Lower leg skin (tissue), 4 donors: ENCODE measurements at regions not wholly inside any gene's neighbourhood (a gene's known extent, or its start where the extent isn't known, plus 50 kb on each side); places are given as distances from the start of the nearest gene placed in this dataset.

ENCODE experiments used
- DNase-seq, 2 donors: peaks; one replicate each; pipeline ENCODE4 v3.0.0-alpha.2; 2019; ENCODE audit warnings: low spot score in 2 of 2
- H3K4me3 ChIP-seq: fragments of 200-600 bp; sonication (generic); 2 replicates; pipeline ENCODE4 v1.5.1; 2017; ENCODE audit warnings: mild to moderate bottlenecking, low read depth; ENCODE audit not compliant: poor library complexity, severe bottlenecking
- POLR2A ChIP-seq, 2 donors: fragments of 450-650 bp; IDR thresholded peaks; one replicate each; pipeline ENCODE4 v1.6.1; 2016 to 2017; ENCODE audit warnings: antibody characterized with exemption in 2 of 2, mild to moderate bottlenecking in 1 of 2, moderate library complexity in 1 of 2
- WGBS, 2 donors: methylation state at CpG; one replicate each; pipeline ENCODE4 v1.1.5; 2018; 5-methylcytosine and 5-hydroxymethylcytosine counted together
- intact Hi-C: fragments of 100-400 bp; cut with DNase I; formaldehyde crosslinking; loops from one replicate; pipeline ENCODE4 v1.15.0; 2023; ENCODE audit warnings: low total_unique reads
- TF ChIP-seq, protein P1 (sequence below), 3 donors: fragments of 450-650 bp; IDR thresholded peaks; one replicate each; pipeline ENCODE4 v1.5.1; 2016; ENCODE audit warnings: antibody characterized with exemption in 3 of 3, mild to moderate bottlenecking in 3 of 3, moderate library complexity in 2 of 3

DNA sequence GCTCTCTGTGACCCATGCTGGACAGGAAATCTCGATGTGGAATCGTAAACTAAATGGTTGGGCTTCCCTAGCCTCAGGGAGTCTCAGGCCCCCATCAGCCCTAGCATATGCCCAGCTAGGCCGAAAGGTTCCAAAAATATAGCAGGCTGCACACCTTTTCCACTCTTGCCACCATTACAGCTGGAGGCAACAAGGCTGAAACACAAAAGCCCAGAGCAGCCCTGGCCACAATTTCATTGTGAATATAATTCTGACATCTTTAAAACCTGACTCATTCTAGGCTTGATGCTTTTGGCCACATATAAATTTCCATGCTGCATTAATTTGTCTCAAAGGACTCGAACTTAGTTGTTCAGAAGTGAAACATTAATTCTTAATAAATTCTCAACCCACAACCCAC is 382.2 kb downstream of the GRIN2B start:
- intact Hi-C loops = no loop called here
- WGBS, 2 donors = 49 to 60% methylated on average over 4 of the region's 4 CpGs

DNA sequence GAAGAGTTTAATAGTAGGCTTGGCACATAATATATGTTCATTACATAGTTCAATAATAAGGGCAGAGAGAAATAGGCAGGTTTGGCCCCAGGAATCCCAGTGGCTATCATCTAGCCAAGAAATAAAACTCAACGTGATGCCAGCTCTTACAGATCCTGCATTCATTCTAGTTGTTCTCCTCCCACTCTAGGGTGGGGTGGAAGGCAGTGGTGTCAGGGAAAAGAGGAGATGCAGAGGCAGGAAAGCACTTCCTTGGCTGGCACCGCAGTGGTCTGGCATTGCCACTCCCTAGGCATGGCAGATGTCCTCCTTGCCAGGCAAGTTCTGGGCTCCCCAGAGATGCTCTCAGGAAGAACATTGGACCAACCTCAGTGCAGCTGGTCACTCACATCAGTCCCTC is 383.6 kb downstream of the GRIN2B start:
- intact Hi-C loops = no loop called here
- no peak overlapping the region for H3K4me3 ChIP-seq
- DNase-seq = no peak
- WGBS, 2 donors = 48 to 55% methylated on average over 2 of the region's 2 CpGs
- TF ChIP-seq POLR2A (IDR thresholded peaks at IDR 0.05) = no peak
- TF ChIP-seq, protein P1, sequence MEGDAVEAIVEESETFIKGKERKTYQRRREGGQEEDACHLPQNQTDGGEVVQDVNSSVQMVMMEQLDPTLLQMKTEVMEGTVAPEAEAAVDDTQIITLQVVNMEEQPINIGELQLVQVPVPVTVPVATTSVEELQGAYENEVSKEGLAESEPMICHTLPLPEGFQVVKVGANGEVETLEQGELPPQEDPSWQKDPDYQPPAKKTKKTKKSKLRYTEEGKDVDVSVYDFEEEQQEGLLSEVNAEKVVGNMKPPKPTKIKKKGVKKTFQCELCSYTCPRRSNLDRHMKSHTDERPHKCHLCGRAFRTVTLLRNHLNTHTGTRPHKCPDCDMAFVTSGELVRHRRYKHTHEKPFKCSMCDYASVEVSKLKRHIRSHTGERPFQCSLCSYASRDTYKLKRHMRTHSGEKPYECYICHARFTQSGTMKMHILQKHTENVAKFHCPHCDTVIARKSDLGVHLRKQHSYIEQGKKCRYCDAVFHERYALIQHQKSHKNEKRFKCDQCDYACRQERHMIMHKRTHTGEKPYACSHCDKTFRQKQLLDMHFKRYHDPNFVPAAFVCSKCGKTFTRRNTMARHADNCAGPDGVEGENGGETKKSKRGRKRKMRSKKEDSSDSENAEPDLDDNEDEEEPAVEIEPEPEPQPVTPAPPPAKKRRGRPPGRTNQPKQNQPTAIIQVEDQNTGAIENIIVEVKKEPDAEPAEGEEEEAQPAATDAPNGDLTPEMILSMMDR (IDR thresholded peaks at IDR 0.05) = no peak

More for the DNA sequence above, 382.2 kb downstream of the GRIN2B start:
- H3K4me3 ChIP-seq = no peak overlapping the region
- TF ChIP-seq, protein P1 (IDR thresholded peaks at IDR 0.05) = no peak
- TF ChIP-seq POLR2A (IDR thresholded peaks at IDR 0.05) = no peak
- DNase-seq = no peak

DNA sequence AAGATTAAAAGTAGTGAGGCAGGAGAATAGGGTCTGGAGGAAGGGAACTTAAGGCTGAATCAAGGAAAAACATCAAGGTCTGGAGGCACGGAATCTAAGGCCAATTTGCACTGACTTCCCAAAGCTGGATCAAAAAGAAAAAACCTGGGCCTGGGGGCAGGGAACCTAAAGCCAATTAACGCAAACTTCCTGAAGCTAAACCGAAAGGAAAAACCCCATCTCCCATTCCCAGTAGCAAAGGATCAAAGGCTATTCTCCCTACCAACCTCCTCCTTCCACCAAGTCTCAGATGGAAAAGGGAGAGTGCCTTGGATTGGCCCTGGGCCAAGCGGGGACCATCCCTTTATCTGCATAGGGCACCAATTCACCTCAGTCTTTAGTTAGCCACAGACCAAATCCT is 384.2 kb downstream of the GRIN2B start:
- 62 to 63% methylated on average over 4 of the region's 4 CpGs for WGBS, 2 donors
- TF ChIP-seq POLR2A (IDR thresholded peaks at IDR 0.05) = no peak
- intact Hi-C loops = no loop called here
- H3K4me3 ChIP-seq = no peak overlapping the region
- DNase-seq = no peak

DNA sequence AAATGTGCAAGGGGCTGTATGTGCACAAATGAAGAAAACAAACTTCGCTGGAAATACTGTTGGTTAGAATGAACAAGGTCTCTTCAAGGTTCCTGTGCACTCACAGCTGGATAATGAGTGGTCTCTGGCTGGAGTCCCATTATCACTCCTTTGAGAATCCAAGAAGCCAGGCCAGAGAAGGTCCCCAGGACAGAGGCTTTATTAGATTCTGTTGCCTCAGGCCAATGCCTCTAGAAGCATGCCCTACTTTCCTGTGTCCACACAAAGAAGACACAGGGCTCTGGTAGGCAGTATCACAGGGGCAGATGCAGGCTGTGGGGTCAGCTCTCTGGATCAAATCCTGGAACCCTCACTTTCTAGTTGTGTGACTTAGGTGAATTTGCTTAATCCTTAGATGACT is 384.7 kb downstream of the GRIN2B start:
- intact Hi-C loops = no loop called here
- 74 to 79% methylated on average over 1 of the region's 1 CpG for WGBS, 2 donors

DNA sequence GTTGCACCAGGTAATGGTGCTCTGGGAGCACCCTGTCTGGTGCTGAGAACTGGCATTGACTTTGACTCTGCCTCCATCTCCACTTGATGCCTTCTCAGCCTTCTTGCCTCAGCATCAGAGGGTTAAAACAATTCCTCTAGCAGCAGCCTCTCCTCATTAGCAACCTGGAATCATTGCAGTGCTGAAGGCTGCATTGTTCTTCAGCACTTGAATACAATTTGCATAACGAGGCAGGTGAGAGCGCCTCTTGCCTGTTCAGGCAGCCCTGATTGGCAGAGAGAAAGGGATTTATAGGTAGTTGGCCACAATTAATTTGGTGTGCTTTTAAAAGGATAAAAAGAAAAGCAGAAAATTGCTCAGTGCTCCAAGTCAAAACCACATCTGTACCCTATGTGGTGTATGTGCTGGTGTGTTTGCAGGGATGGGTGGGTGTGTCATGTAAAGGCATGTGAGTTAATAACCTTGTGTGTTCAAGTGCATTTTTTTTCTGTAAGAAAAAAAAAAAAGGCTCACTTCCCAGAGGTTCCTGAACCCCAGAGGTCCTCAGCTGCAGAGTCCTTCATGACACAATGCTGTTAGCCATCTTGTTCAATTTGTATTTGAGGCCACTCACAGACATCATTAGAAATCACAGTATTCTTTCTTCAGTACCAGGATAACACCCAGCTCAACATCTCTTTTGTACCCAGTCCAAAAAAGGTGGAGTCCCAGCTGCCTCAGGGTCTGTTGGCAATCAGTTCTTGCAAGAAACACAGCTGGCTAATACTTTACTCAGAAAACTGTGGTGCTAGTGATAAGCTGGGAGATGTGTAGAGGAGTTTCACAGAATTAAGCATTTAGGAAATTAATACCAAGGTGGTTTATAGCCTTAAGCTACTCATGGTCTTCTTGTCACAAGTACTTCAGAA is 385.6 kb downstream of the GRIN2B start:
- intact Hi-C loops = no loop called here
- TF ChIP-seq POLR2A (IDR thresholded peaks at IDR 0.05) = no peak
- TF ChIP-seq, protein P1 (IDR thresholded peaks at IDR 0.05) = no peak
- DNase-seq = no peak
- WGBS, 2 donors = 43 to 60% methylated on average over 2 of the region's 2 CpGs
- H3K4me3 ChIP-seq = no peak overlapping the region

More for the DNA sequence above, 384.7 kb downstream of the GRIN2B start:
- no peak for DNase-seq
- no peak overlapping the region for H3K4me3 ChIP-seq
- TF ChIP-seq POLR2A (IDR thresholded peaks at IDR 0.05) = no peak
- TF ChIP-seq, protein P1 (IDR thresholded peaks at IDR 0.05) = no peak

DNA sequence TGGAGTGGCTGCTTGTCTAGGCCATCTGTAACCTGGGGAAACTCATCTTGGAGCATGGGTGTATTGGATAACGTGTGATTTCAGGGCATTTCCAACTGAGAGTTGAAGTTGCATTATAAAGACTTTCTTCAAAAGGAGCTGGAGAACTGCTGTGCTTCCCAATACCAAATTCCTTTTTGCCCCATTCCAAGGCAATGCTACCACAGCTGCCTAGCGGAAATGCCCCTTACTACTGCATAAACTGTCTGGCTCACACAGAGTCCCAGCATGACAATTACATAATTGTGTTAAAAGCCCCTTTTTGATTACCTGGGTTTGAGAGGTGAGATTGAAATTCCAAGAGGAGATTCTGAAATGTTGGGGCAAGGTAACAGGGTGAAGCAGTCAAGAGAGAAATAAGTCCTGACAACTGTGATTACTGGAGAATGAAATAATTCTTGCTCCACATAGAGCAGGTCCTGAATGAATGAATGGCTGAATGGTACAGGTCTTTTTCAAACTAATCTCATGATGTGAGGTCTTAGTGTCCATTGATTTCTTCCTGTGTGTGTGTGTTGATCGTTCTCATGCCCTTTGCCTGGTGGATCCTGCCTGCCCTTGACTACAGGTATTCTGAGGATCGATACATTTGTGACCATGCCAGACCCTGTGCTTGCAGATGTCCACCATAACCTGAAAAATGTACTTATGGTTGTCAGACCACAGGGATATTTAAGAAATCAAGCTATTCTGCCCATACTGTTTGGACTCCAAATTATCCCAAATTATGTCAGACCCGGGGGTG is 386.5 kb downstream of the GRIN2B start:
- no peak for DNase-seq
- TF ChIP-seq POLR2A (IDR thresholded peaks at IDR 0.05) = no peak
- TF ChIP-seq, protein P1 (IDR thresholded peaks at IDR 0.05) = no peak
- 79 to 80% methylated on average over 5 of the region's 5 CpGs for WGBS, 2 donors
- H3K4me3 ChIP-seq = no peak overlapping the region
- intact Hi-C loops = no loop called here
